Stomach (tissue), 8 donors: ENCODE measurements at regions not wholly inside any gene's neighbourhood (a gene's known extent, or its start where the extent isn't known, plus 50 kb on each side); places are given as distances from the start of the nearest gene placed in this dataset.
"Not testable (repeated sequence)": the region's sequence is repeated elsewhere in the genome, so short reads cannot be mapped to it uniquely, and the experiment has no call there.

ENCODE experiments used
- DNase-seq, 2 donors: peaks; one replicate each; pipeline versions ENCODE4 v3.0.0 to v3.0.0-alpha.2; 2013 to 2019
- H3K27ac ChIP-seq, 5 donors: fragments of 200-600 bp in 4 of 5; sonication (generic) in 4 of 5; one replicate each; pipeline ENCODE4 v1.5.1; 2013 to 2019; ENCODE audit warnings: mild to moderate bottlenecking in 1 of 5, moderate library complexity in 1 of 5
- H3K27me3 ChIP-seq, 3 donors: fragments of 200-600 bp; sonication (generic); one replicate each; pipeline ENCODE4 v1.5.1; 2017 to 2019; ENCODE audit warnings: mixed run types in 1 of 3
- H3K36me3 ChIP-seq, 4 donors: fragments of 200-600 bp; sonication (generic); 1 replicate in 3 of 4; 2 replicates in 1 of 4; pipeline ENCODE4 v1.5.1; 2016 to 2019
- H3K4me1 ChIP-seq, 4 donors: fragments of 200-600 bp; sonication (generic); one replicate each; pipeline ENCODE4 v1.5.1; 2016 to 2019
- H3K4me3 ChIP-seq, 4 donors: fragments of 200-600 bp; sonication (generic) in 3 of 4; one replicate each; pipeline ENCODE4 v1.5.1; 2016 to 2019; ENCODE audit warnings: mild to moderate bottlenecking in 1 of 4
- H3K9me3 ChIP-seq, 4 donors: fragments of 200-600 bp; sonication (generic); one replicate each; pipeline ENCODE4 v1.5.1; 2016 to 2019
- EP300 ChIP-seq: sonication (generic); formaldehyde crosslinking; IDR thresholded peaks from one replicate; pipeline ENCODE4 v1.6.1; 2017; ENCODE audit warnings: antibody characterized with exemption
- POLR2A ChIP-seq, 4 donors: fragments of 450-650 bp; IDR thresholded peaks; one replicate each; pipeline ENCODE4 v1.6.1; 2016; ENCODE audit warnings: antibody characterized with exemption in 4 of 4, control low read depth in 2 of 4, mild to moderate bottlenecking in 1 of 4, moderate library complexity in 1 of 4
- POLR2AphosphoS5 ChIP-seq, 3 donors: sonication (generic); formaldehyde crosslinking; IDR thresholded peaks; one replicate each; pipeline ENCODE4 v1.6.1; 2016; ENCODE audit warnings: antibody characterized with exemption in 3 of 3
- WGBS, 5 donors: extraction: QIAGEN DNeasy Blood & Tissue Kit in 3 of 5; methylation state at CpG; one replicate each; pipeline versions ENCODE4 v1.1.5 to v1.1.7; 2013 to 2018; 5-methylcytosine and 5-hydroxymethylcytosine counted together
- intact Hi-C: fragments of 100-400 bp; cut with DNase I; formaldehyde crosslinking; loops from one replicate; pipeline ENCODE4 v1.15.1; 2023; ENCODE audit warnings: low total_unique reads
- TF ChIP-seq, protein P1 (sequence below), 7 experiments: fragments of 450-650 bp in 4 of 7; fragments of 200-600 bp in 3 of 7; sonication (generic) in 3 of 7; IDR thresholded peaks; one replicate each; pipeline ENCODE4 v1.5.1; 2016 to 2019; ENCODE audit warnings: antibody characterized with exemption in 7 of 7, control low read depth in 2 of 7, mild to moderate bottlenecking in 1 of 7
- donor health status: healthy with polysubstance abuse.
- donor health status: Bipolar disorder and iron deficiency.
- donor health status: healthy.

DNA sequence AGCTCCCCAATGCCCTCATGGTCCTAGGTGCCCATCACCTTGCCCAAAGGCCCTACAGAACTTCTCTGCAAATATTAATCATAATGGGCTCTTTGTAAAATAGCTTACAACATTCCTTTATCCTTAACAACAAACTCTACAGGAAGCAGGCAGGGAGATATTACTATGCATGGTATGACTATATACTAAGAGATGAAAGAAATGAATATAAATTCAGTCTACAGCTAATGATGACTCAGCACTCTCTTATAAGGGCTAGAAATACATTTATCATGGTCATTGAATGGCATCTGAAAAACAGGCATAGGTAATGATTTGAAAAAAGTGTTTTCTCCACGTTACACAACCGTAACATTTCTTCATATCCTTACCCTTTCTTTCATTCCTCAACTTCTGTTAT, 254.8 kb upstream of the DSEL start:
- Histone ChIP-seq H3K36me3 (no peaks in the 10 kb centered on the region), H3K27me3 (no peaks in the 10 kb centered on the region), H3K4me3 (no peak overlapping the region), H3K9me3 (no peaks in the 10 kb centered on the region), H3K4me1 (no peaks in the 10 kb centered on the region), H3K27ac (no peak overlapping the region)
- intact Hi-C loops = no loop called here
- WGBS, 5 donors = 74 to 80% (median 77%) methylated on average over 2 of the region's 2 CpGs
- DNase-seq = no peak
- no peak for TF ChIP-seq EP300

DNA sequence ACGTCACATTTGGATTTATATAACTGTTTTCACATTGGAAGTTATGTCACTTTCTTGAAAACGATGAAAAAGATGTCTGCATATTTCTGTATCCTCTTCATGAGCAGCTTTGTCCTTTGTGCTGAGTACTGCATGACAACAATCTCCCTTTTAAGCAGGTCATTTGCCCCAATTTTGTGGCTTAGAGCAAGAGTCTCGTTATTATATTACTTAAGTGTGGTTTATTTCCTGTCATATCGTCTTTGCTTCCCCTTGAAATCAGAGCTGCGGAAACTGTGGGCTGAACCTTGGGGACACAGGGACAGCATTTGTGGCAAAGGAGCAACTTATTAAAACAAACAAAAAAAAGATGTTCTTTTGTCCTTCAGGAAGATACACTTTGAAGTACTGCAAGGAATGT, 254.0 kb upstream of the DSEL start:
- no peak for DNase-seq
- H3K36me3 ChIP-seq = no peaks in the 10 kb centered on the region
- intact Hi-C loops = no loop called here
- no peaks in the 10 kb centered on the region for H3K9me3 ChIP-seq
- H3K27me3 ChIP-seq = no peaks in the 10 kb centered on the region
- no peaks in the 10 kb centered on the region for H3K4me1 ChIP-seq
- no peak for TF ChIP-seq EP300
- H3K4me3 ChIP-seq = no peak overlapping the region
- H3K27ac ChIP-seq = no peak overlapping the region
- 62 to 73% (median 68%) methylated on average over 5 of the region's 5 CpGs for WGBS, 5 donors

DNA sequence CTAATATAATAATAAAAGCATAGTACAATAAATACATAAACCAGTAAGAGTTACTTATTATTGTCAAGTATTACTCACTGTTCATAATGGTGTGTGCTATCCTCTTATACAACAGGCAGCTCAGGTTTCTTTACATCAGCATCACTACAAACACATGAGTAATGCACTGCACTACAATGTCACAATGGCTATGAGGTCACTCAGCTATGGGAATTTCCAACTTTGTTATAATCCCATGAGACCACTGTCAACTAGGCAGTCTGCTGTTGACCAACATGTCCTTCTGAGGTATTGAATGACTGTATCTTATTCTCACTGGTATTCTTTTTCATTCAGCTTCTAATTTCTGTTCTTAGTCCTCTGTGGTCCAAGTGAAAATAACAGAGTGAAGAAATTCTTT, 250.4 kb upstream of the DSEL start:
- TF ChIP-seq EP300 (no peak), POLR2A (IDR thresholded peaks at IDR 0.05) (no peak), POLR2AphosphoS5 (IDR thresholded peaks at IDR 0.05) (no peak)
- TF ChIP-seq, protein P1, sequence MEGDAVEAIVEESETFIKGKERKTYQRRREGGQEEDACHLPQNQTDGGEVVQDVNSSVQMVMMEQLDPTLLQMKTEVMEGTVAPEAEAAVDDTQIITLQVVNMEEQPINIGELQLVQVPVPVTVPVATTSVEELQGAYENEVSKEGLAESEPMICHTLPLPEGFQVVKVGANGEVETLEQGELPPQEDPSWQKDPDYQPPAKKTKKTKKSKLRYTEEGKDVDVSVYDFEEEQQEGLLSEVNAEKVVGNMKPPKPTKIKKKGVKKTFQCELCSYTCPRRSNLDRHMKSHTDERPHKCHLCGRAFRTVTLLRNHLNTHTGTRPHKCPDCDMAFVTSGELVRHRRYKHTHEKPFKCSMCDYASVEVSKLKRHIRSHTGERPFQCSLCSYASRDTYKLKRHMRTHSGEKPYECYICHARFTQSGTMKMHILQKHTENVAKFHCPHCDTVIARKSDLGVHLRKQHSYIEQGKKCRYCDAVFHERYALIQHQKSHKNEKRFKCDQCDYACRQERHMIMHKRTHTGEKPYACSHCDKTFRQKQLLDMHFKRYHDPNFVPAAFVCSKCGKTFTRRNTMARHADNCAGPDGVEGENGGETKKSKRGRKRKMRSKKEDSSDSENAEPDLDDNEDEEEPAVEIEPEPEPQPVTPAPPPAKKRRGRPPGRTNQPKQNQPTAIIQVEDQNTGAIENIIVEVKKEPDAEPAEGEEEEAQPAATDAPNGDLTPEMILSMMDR (IDR thresholded peaks at IDR 0.05) = no peak
- Histone ChIP-seq H3K9me3 (no peaks in the 10 kb centered on the region), H3K4me3 (no peak overlapping the region), H3K4me1 (no peaks in the 10 kb centered on the region), H3K36me3 (no peaks in the 10 kb centered on the region), H3K27ac (no peak overlapping the region), H3K27me3 (no peaks in the 10 kb centered on the region)
- intact Hi-C loops = no loop called here
- no peak for DNase-seq

DNA sequence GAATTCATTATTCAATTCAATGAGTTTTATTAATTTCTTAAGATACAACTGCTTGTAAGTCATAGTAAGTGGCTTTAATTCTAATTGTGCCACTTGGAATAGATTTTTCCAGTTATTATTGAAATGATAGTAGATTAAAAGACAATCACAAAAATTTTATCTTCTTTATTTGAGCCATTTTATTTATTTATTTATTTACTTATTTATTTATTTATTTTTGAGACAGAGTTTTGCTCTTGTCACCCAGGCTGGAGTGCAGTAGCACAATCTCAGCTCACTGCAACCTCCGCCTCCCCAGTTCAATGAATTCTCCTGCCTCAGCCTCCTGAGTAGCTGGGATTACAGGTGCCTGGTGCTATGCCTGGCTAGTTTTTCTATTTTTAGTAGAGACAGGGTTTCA, 235.7 kb upstream of the DSEL start:
- H3K27ac ChIP-seq, intact Hi-C loops, H3K36me3 ChIP-seq, H3K4me3 ChIP-seq, DNase-seq, H3K9me3 ChIP-seq, H3K4me1 ChIP-seq, H3K27me3 ChIP-seq: not testable (repeated sequence)
- WGBS, 5 donors = 91 to 100% (median 97%) methylated on average over 1 of the region's 1 CpG

DNA sequence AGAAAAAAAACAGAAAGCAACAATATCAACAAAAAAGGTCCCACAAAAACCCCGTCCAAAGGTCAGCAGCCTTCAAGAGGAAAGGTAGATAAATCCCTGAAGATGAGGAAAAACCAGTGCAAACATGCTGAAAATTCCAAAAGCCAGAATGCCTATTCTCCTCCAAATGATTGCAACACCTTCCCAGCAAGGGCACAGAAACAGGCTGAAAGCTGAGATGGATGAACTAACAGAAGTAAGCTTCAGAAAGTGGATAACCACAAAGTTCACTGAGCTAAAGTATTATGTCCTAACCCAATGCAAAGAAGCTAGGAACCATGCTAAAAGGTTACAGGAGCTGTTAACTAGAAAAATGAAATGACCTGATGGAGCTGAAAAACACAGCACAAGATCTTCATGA, 226.4 kb upstream of the DSEL start:
- TF ChIP-seq POLR2A (IDR thresholded peaks at IDR 0.05) = no peak
- TF ChIP-seq POLR2AphosphoS5 (IDR thresholded peaks at IDR 0.05) = no peak
- TF ChIP-seq EP300 = no peak
- TF ChIP-seq, protein P1 (IDR thresholded peaks at IDR 0.05) = no peak
- H3K27ac ChIP-seq = no peak overlapping the region

DNA sequence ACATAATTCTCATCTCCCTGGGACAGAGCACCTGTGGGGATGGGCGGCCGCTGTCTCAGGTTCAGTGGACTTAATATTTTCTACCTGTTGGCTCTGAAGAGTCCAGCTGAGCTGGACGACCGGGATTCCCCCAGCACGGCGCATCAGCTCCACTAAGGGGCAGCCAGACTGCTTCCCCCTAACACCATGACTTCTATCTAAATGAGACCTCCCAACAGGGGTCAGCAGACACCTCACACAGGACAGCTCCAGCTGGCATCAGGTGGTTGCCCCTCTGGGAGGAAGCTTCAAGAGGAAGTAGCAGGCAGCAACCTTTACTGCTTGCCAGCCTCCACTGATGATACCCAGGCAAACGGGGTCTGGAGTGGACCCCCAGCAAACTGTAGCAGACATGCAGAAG, 226.0 kb upstream of the DSEL start:
- no peak for DNase-seq
- Histone ChIP-seq H3K36me3 (no peaks in the 10 kb centered on the region), H3K27ac (no peak overlapping the region), H3K9me3 (peaks cover 0 to 57% (median 23%) of the 10 kb centered on the region in 4 donors), H3K4me1 (no peaks in the 10 kb centered on the region), H3K27me3 (no peaks in the 10 kb centered on the region), H3K4me3 (no peak overlapping the region)
- TF ChIP-seq POLR2A (IDR thresholded peaks at IDR 0.05) = no peak
- no peak for TF ChIP-seq EP300
- TF ChIP-seq, protein P1 (IDR thresholded peaks at IDR 0.05) = no peak
- TF ChIP-seq POLR2AphosphoS5 (IDR thresholded peaks at IDR 0.05) = no peak
- 72 to 89% (median 82%) methylated on average over 7 of the region's 7 CpGs for WGBS, 5 donors
- intact Hi-C loops = no loop called here

More for the DNA sequence above, 226.4 kb upstream of the DSEL start:
- no peak for DNase-seq
- Histone ChIP-seq H3K4me3 (no peak overlapping the region), H3K27me3 (no peaks in the 10 kb centered on the region), H3K4me1 (no peaks in the 10 kb centered on the region), H3K9me3 (peaks cover 0 to 57% (median 23%) of the 10 kb centered on the region in 4 donors), H3K36me3 (no peaks in the 10 kb centered on the region)
- WGBS, 5 donors = 35 to 68% (median 57%) methylated on average over 1 of the region's 1 CpG
- intact Hi-C loops = no loop called here
